ENCODE measurements at regions not wholly inside any gene's neighbourhood (a gene's known extent, or its start where the extent isn't known, plus 50 kb on each side); places are given as distances from the start of the nearest gene placed in this dataset.

DNA sequence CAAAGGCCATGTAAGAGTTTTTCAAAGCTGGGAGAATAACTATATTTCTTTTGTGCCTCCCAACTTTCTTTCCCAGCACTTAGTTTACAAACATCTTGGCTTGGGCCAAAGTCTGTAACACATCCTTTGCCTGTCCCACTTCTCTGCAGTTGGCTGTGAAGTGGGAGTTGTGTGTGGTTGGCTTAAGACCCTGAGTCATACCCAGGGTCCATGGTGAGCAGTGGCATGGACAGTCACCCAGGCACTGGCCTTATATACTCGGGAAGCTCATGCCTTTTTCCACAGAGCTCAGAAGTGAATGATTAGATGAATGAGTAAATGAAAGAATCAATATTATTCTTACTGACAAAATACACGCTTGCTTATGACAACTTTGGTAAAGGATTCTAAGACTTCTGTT is 231.4 kb downstream of the BLID start:
- TF ChIP-seq, protein P1, sequence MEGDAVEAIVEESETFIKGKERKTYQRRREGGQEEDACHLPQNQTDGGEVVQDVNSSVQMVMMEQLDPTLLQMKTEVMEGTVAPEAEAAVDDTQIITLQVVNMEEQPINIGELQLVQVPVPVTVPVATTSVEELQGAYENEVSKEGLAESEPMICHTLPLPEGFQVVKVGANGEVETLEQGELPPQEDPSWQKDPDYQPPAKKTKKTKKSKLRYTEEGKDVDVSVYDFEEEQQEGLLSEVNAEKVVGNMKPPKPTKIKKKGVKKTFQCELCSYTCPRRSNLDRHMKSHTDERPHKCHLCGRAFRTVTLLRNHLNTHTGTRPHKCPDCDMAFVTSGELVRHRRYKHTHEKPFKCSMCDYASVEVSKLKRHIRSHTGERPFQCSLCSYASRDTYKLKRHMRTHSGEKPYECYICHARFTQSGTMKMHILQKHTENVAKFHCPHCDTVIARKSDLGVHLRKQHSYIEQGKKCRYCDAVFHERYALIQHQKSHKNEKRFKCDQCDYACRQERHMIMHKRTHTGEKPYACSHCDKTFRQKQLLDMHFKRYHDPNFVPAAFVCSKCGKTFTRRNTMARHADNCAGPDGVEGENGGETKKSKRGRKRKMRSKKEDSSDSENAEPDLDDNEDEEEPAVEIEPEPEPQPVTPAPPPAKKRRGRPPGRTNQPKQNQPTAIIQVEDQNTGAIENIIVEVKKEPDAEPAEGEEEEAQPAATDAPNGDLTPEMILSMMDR (IDR thresholded peaks at IDR 0.05), result no peak
- no peak for TF ChIP-seq EZH2 (IDR thresholded peaks at IDR 0.05; ENCODE audit: borderline replicate concordance, insufficient read depth, low read depth, low read length, poor library complexity, severe bottlenecking)
